Aorta (tissue), 5 donors: ENCODE measurements at regions not wholly inside any gene's neighbourhood (a gene's known extent, or its start where the extent isn't known, plus 50 kb on each side); places are given as distances from the start of the nearest gene placed in this dataset.
"Not testable (repeated sequence)": the region's sequence is repeated elsewhere in the genome, so short reads cannot be mapped to it uniquely, and the experiment has no call there.

Source experiments
- ATAC-seq: fragments of 200-7000 bp; cut with Tn5 transposase; one replicate; pipeline ENCODE4 v1.9.1; 2022; ENCODE audit warnings: moderate library complexity; ENCODE audit not compliant: low FRiP score
- DNase-seq, 2 donors: peaks; one replicate each; pipeline ENCODE4 v3.0.0-alpha.2; 2020
- H3K27ac ChIP-seq, 2 donors: one replicate each; pipeline ENCODE4 v1.5.1; 2013; ENCODE audit warnings: low read length in 2 of 2, mild to moderate bottlenecking in 2 of 2, moderate library complexity in 2 of 2, control low read depth in 1 of 2, inconsistent platforms in 1 of 2, low read depth in 1 of 2
- H3K27me3 ChIP-seq, 2 donors: one replicate each; pipeline ENCODE4 v1.6.1; 2013; ENCODE audit warnings: control low read depth in 1 of 2, low read length in 1 of 2, mild to moderate bottlenecking in 1 of 2, moderate library complexity in 1 of 2; ENCODE audit not compliant: insufficient read depth in 2 of 2, control insufficient read depth in 1 of 2
- H3K36me3 ChIP-seq, 2 donors: one replicate each; pipeline ENCODE4 v1.6.1; 2013; ENCODE audit warnings: control low read depth in 1 of 2, low read length in 1 of 2, mild to moderate bottlenecking in 1 of 2; ENCODE audit not compliant: insufficient read depth in 2 of 2, control insufficient read depth in 1 of 2
- H3K4me1 ChIP-seq, 2 donors: one replicate each; pipeline ENCODE4 v1.6.1; 2013; ENCODE audit warnings: low read length in 2 of 2, control low read depth in 1 of 2, mild to moderate bottlenecking in 1 of 2, moderate library complexity in 1 of 2; ENCODE audit not compliant: insufficient read depth in 2 of 2, control insufficient read depth in 1 of 2
- H3K4me3 ChIP-seq, 2 donors: one replicate each; pipeline ENCODE4 v1.5.1; 2013; ENCODE audit warnings: low read length in 2 of 2, control low read depth in 1 of 2, mild to moderate bottlenecking in 1 of 2
- H3K9me3 ChIP-seq: one replicate; pipeline ENCODE4 v1.6.1; 2013; ENCODE audit warnings: mild to moderate bottlenecking, low read length; ENCODE audit not compliant: control insufficient read depth
- WGBS, 2 donors: extraction: QIAGEN DNeasy Blood & Tissue Kit; methylation state at CpG; one replicate each; pipeline ENCODE4 v1.1.7; 2013; 5-methylcytosine and 5-hydroxymethylcytosine counted together
- intact Hi-C, 2 donors: fragments of 100-400 bp; cut with DNase I; formaldehyde crosslinking; loops; one replicate each; pipeline versions ENCODE4 v1.14.2 to v1.15.0; 2022
- donor health status: healthy with polysubstance abuse.
- donor health status: Bipolar disorder and iron deficiency.
- donor health status: DM: no; HTN: no; CAD: no.
- donor health status: DM: no; HTN: no; CAD: no.
- donor health status: DM: yes; HTN: yes; CAD: no.

DNA sequence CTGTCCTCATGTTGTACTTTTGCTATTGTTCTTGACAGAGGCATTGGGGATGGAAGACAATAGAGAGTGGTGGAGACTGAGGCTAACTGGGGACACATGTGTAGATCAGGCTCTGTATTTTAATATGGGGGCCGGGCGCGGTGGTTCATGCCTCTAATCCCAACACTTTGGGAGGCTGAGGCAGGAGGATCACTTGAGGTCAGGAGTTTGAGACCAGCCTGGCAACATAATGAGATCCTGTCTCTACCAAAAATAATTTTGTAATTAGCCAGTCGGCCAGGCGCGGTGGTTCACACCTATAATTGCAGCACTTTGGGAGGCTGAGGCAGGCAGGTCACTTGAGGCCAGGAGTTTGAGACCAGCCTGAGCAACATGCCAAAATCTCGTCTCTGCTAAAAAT is 72.5 kb upstream of the FOXK1 start:
- WGBS, 2 donors: 88 to 91% methylated on average over 7 of the region's 7 CpGs
- H3K4me3 ChIP-seq, H3K9me3 ChIP-seq, intact Hi-C loops, H3K4me1 ChIP-seq, ATAC-seq, H3K36me3 ChIP-seq, H3K27me3 ChIP-seq, H3K27ac ChIP-seq: not testable (repeated sequence)
- peak in 1 of 2 donors; percentile 70 for DNase-seq

DNA sequence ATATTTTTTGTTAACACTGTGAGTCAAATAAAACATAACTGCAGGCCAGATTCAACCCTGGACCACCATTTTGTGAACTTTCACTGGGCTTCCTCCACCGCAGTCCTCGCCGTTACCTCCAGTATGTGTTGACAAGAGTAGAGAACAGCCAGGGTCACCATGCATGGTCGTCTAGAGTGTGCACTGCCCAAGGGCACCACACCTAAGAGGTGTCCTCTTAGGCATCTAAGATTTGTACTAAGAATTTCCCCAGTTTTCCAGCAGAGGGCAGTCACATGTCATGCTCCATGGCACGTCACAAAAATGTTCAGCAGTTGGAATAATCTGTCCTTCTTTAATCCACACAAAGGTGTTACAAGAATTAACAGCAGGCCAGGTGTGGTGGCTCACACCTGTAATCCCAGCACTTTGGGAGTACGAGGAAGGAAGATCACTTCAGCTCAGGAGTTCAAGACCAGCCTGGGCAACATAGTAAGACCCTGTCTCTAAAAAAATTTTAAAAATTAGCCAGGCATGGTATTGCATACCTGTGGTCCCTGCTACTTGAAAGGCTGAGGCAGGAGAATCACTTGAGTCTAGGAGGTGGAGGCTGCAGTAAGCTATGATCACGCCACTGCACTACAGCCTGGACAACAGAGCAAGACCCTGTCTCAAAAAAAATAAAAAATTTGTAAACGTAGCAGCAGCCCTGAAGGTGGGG is 71.2 kb upstream of the FOXK1 start:
- Histone ChIP-seq H3K27me3 (no peaks in the 10 kb centered on the region), H3K36me3 (no peaks in the 10 kb centered on the region), H3K9me3 (no peaks in the 10 kb centered on the region), H3K27ac (no peak overlapping the region), H3K4me3 (no peak overlapping the region), H3K4me1 (no peaks in the 10 kb centered on the region)
- 34 to 35% methylated on average over 8 of the region's 8 CpGs for whole genome bisulfite sequencing, 2 donors
- DNase-seq: peak in 1 of 2 donors; percentile 60
- intact Hi-C loops: loop anchor here (1.0 kb wide), 1 partner anchor 20 kb away; no protein-coding TSS in a partner anchor
- peak; percentile 85 for ATAC-seq

- WGBS, 2 donors: 95 to 97% methylated on average over 13 of the region's 13 CpGs
These were observed 69.9 kb upstream of the FOXK1 start for GRCh38 chr7:4612237-4612636.

DNA sequence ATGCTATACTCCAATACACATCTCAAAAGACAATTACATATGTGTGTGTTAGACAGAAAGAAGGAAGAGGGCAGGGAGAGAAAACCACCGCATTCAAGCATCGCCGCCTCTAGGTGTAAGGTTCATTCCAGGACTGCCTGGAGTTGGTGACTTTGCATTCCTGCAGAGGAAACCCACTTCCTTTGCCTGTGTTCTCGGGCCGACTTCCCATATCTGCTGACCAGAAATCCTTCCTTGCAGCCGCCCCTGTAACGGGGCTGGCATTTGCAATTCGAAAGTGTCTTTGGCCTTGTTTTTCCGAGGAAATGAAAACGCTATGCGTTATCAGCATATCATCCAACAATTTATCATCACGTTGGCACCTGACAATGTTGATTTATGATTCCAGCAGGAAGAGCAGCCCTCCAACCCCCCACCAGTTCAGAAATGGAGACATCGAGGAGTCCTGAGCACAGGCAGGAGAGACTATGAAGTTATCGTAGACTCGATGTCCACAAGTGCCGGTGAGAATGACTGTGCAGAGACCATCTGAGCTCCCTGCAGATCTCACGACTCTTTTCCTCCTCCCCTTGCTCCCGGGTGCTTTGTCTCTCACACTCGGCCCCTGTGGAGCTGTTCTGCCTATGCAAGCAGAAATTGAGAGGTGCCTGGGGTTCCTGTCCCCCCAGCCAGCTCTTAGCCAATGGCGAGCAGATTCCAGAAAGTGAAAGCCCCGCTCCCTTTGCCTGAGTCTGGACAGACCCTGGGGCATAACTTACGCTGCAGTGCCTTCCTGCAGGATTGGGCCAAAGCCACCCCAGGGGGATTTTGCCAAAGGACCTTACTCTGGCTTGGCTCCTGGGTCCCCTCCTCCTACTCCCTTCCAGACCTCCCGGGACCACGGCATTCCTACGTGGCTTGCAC is 68.9 kb upstream of the FOXK1 start:
- intact Hi-C loops: no loop called here
- peak; percentile 47 for ATAC-seq

More at GRCh38 chr7:4612237-4612636, 69.9 kb upstream of the FOXK1 start:
- H3K4me1 ChIP-seq: no peaks in the 10 kb centered on the region
- H3K9me3 ChIP-seq: no peaks in the 10 kb centered on the region
- no peaks in the 10 kb centered on the region for H3K36me3 ChIP-seq
- no peaks in the 10 kb centered on the region for H3K27me3 ChIP-seq
- intact Hi-C loops: no loop called here
- H3K4me3 ChIP-seq: no peak overlapping the region
- ATAC-seq: no peak
- H3K27ac ChIP-seq: no peak overlapping the region
- DNase-seq: peak in 1 of 2 donors; percentile 37

DNA sequence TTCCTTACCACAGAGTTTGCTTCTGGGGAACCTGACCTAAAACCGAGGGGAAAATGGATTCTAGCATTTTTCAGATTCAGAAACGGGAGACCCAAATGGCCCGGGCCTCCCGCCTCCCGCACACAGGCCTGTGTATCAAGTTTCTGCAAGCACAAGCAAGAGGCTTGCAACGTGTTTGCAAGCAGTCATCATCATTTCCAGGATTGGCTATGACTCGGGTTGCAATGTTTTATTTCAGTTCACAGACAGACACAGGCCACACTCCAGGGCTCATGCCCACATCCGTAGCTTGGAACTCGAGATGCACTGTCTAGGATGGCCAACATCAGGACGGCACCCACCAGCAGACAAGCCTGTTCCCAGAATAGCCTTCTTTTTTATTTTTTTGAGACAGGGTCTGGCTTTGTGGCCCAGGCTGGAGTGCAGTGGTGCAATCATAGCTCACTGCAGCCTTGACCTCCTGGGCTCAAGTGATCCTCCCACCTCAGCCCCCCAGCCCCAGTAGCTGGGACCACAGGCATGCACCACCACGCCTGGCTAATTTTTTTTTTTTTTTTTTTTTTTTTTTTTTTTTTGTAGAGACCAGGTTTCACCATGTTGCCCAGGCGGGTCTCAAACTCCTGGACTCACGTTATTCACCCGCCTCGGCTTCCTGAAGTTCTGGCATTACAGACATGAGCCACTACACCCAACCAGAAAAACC is 68.1 kb upstream of the FOXK1 start:
- Histone ChIP-seq H3K27me3 (no peaks in the 10 kb centered on the region), H3K4me3 (no peak overlapping the region), H3K4me1 (no peaks in the 10 kb centered on the region), H3K36me3 (no peaks in the 10 kb centered on the region), H3K9me3 (no peaks in the 10 kb centered on the region), H3K27ac (peak overlapping the region in 1 of 2 donors; percentile 20)
- intact Hi-C loops: no loop called here
- 25 to 26% methylated on average over 15 of the region's 15 CpGs for WGBS, 2 donors
- ATAC-seq: peak; percentile 55
- peak in 1 of 2 donors; percentile 70 for DNase-seq

More for the DNA sequence above, 68.9 kb upstream of the FOXK1 start:
- Histone ChIP-seq H3K4me1 (no peaks in the 10 kb centered on the region), H3K36me3 (no peaks in the 10 kb centered on the region), H3K27me3 (no peaks in the 10 kb centered on the region), H3K4me3 (peak overlapping the region in 1 of 2 donors; percentile 22), H3K9me3 (no peaks in the 10 kb centered on the region), H3K27ac (peak overlapping the region in 1 of 2 donors; percentile 20)
- WGBS, 2 donors: 1 to 3% methylated on average over 25 of the region's 25 CpGs
- DNase-seq: peak; percentile 61 to 75

DNA sequence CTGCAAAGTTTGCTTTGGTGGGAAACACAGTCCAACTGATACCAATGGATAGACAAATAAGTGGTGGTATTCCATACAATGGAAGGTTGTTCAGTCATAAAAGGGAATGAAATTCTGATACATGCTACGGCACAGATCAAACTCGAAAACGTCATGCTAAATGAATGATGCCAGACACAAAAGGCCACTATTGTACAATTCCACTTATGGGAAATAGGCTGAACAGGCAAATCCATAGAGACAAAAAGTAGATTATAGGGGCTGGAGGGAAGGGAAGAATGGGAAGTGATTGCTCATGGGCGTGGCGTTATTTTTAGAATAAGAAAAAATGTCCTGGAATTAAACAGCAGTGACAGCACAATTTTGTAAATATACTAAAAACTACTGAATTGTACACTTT is 66.0 kb upstream of the FOXK1 start:
- Histone ChIP-seq H3K4me3 (no peak overlapping the region), H3K9me3 (no peaks in the 10 kb centered on the region), H3K36me3 (no peaks in the 10 kb centered on the region), H3K4me1 (no peaks in the 10 kb centered on the region), H3K27ac (no peak overlapping the region), H3K27me3 (no peaks in the 10 kb centered on the region)
- 94 to 97% methylated on average over 5 of the region's 5 CpGs for WGBS, 2 donors
- intact Hi-C loops: no loop called here
- DNase-seq (no peak), ATAC-seq (no peak)

DNA sequence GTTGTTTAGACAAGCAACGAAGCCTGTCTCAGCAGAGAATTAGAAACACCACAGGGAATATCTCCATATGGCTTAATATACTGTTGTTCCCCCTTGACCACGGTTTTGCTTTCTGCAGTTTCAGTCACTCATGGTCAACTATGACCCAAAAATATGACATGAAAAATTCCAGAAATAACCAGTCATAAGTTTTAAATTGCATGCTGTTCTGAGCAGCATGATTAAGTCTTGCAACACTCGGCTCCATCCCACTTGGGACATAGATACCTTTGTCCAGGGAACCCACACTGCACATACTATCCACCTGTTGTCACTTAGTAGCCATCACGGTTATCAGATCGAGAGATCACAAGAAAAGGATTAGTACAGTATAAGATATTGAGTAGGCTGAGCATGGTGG is 60.7 kb upstream of the FOXK1 start:
- intact Hi-C loops: no loop called here
- DNase-seq: no peak
- H3K27me3 ChIP-seq: no peaks in the 10 kb centered on the region
- H3K4me3 ChIP-seq: no peak overlapping the region
- H3K36me3 ChIP-seq: no peaks in the 10 kb centered on the region
- no peak overlapping the region for H3K27ac ChIP-seq
- WGBS, 2 donors: 73% methylated on average over 5 of the region's 5 CpGs
- H3K4me1 ChIP-seq: no peaks in the 10 kb centered on the region
- no peaks in the 10 kb centered on the region for H3K9me3 ChIP-seq
- ATAC-seq: no peak

DNA sequence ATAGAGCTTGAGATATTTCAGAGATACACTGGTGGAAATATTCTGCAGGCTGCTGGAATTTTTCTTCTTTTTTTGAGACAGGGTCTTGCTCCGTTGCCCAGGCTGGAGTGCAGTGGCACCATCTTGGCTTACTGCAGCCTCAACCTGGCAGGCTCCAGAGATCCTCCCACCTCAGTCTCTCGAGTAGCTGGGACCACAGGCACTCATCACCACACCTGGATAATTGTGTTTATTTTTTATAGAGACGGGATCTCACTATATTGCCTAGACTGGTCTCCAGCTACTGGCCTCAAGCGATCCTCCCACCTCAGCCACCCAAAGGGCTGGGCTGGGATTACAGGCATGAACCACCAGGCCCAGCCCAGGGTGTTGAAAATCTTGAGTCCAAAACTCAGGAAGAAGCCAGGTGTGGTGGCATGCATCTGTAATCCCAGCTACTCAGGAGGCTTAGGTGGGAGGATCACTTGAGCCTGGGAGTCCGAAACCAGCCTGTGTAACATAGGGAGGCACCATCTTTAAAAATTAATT is 55.7 kb upstream of the FOXK1 start:
- DNase-seq (no peak), ATAC-seq (no peak)
- WGBS, 2 donors: 90 to 93% methylated on average over 5 of the region's 5 CpGs
- Histone ChIP-seq H3K4me3 (no peak overlapping the region), H3K9me3 (no peaks in the 10 kb centered on the region), H3K27ac (no peak overlapping the region), H3K36me3 (no peaks in the 10 kb centered on the region), H3K27me3 (no peaks in the 10 kb centered on the region), H3K4me1 (no peaks in the 10 kb centered on the region)
- intact Hi-C loops: no loop called here
